Upper lobe of left lung (tissue), 6 donors: ENCODE measurements at regions not wholly inside any gene's neighbourhood (a gene's known extent, or its start where the extent isn't known, plus 50 kb on each side); places are given as distances from the start of the nearest gene placed in this dataset.
A peak's percentile ranks its signal among the peaks of the same experiment; 100 is the strongest.

Source experiments
- ATAC-seq, 2 donors: fragments of 200-7000 bp; cut with Tn5 transposase; one replicate each; pipeline ENCODE4 v1.9.1; 2022; ENCODE audit warnings: mild to moderate bottlenecking in 2 of 2, moderate library complexity in 2 of 2; ENCODE audit not compliant: low FRiP score in 2 of 2
- DNase-seq, 2 donors: peaks; one replicate each; pipeline ENCODE4 v3.0.0-alpha.2; 2019 to 2020
- H3K27ac ChIP-seq, 4 donors: fragments of 200-600 bp; sonication (generic); one replicate each; pipeline ENCODE4 v1.5.1; 2016 to 2019
- H3K27me3 ChIP-seq, 4 donors: fragments of 200-600 bp; sonication (generic); one replicate each; pipeline ENCODE4 v1.5.1; 2017 to 2019
- H3K36me3 ChIP-seq, 4 donors: fragments of 200-600 bp; sonication (generic); one replicate each; pipeline ENCODE4 v1.5.1; 2016 to 2019
- H3K4me1 ChIP-seq, 4 donors: fragments of 200-600 bp; sonication (generic); one replicate each; pipeline ENCODE4 v1.5.1; 2018 to 2019
- H3K4me3 ChIP-seq, 4 donors: fragments of 200-600 bp; sonication (generic); one replicate each; pipeline ENCODE4 v1.5.1; 2017 to 2019; ENCODE audit warnings: mild to moderate bottlenecking in 2 of 4, moderate library complexity in 1 of 4
- H3K9me3 ChIP-seq, 4 donors: fragments of 200-600 bp; sonication (generic); one replicate each; pipeline ENCODE4 v1.5.1; 2018 to 2019
- EP300 ChIP-seq, 4 donors: sonication (generic); formaldehyde crosslinking; IDR thresholded peaks; one replicate each; pipeline ENCODE4 v1.5.1; 2017; ENCODE audit warnings: antibody characterized with exemption in 4 of 4, control low read depth in 2 of 4
- POLR2A ChIP-seq, 4 donors: fragments of 450-650 bp; IDR thresholded peaks; one replicate each; pipeline ENCODE4 v1.5.1; 2016 to 2017; ENCODE audit warnings: antibody characterized with exemption in 4 of 4, mild to moderate bottlenecking in 2 of 4
- POLR2AphosphoS5 ChIP-seq, 2 donors: sonication (generic); formaldehyde crosslinking; IDR thresholded peaks; one replicate each; pipeline ENCODE4 v1.5.1; 2017; ENCODE audit warnings: antibody characterized with exemption in 2 of 2
- WGBS, 2 donors: methylation state at CpG; one replicate each; pipeline ENCODE4 v1.1.5; 2017 to 2018; 5-methylcytosine and 5-hydroxymethylcytosine counted together
- TF ChIP-seq, protein P1 (sequence below), 6 experiments: fragments of 450-650 bp in 4 of 6; fragments of 200-600 bp in 2 of 6; sonication (generic) in 2 of 6; IDR thresholded peaks; one replicate each; pipeline ENCODE4 v1.5.1; 2016 to 2019; ENCODE audit warnings: antibody characterized with exemption in 6 of 6
- donor health status: DM: no; HTN: no; CAD: no; lungs with moderate emphysema.
- donor health status: DM: no; HTN: yes; CAD: no; lungs with severe emphysema.

DNA sequence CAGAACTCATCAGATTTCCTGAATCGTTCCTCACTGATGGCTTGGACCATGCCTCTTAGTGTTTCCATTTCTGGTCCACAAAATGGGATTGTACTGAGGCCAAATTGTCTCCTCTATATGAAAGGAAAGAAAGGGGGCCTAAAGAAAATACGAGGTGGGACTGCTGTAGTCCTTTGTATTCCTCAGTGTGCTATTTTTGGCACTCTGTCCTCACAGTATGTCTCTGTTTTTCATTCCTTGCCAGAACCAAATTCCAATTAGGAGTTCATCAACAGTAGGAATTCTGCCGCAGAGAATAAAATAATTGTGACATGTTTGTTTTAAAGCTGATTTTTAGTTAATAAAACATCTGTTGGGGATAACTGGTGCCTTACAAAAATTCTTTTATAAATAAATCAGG lies 515.7 kb downstream of the SMARCA1 start:
- Histone ChIP-seq H3K36me3 (no peaks in the 10 kb centered on the region), H3K9me3 (no peaks in the 10 kb centered on the region), H3K27ac (no peak overlapping the region), H3K4me3 (no peak overlapping the region), H3K4me1 (no peaks in the 10 kb centered on the region), H3K27me3 (no peaks in the 10 kb centered on the region)
- TF ChIP-seq EP300 (IDR thresholded peaks at IDR 0.05) (no peak), POLR2A (IDR thresholded peaks at IDR 0.05) (no peak), POLR2AphosphoS5 (IDR thresholded peaks at IDR 0.05) (no peak)
- TF ChIP-seq, protein P1, sequence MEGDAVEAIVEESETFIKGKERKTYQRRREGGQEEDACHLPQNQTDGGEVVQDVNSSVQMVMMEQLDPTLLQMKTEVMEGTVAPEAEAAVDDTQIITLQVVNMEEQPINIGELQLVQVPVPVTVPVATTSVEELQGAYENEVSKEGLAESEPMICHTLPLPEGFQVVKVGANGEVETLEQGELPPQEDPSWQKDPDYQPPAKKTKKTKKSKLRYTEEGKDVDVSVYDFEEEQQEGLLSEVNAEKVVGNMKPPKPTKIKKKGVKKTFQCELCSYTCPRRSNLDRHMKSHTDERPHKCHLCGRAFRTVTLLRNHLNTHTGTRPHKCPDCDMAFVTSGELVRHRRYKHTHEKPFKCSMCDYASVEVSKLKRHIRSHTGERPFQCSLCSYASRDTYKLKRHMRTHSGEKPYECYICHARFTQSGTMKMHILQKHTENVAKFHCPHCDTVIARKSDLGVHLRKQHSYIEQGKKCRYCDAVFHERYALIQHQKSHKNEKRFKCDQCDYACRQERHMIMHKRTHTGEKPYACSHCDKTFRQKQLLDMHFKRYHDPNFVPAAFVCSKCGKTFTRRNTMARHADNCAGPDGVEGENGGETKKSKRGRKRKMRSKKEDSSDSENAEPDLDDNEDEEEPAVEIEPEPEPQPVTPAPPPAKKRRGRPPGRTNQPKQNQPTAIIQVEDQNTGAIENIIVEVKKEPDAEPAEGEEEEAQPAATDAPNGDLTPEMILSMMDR (IDR thresholded peaks at IDR 0.05) = no peak
- ATAC-seq (no peak), DNase-seq (no peak)
- WGBS, 2 donors = 48 to 50% methylated on average over 3 of the region's 3 CpGs

DNA sequence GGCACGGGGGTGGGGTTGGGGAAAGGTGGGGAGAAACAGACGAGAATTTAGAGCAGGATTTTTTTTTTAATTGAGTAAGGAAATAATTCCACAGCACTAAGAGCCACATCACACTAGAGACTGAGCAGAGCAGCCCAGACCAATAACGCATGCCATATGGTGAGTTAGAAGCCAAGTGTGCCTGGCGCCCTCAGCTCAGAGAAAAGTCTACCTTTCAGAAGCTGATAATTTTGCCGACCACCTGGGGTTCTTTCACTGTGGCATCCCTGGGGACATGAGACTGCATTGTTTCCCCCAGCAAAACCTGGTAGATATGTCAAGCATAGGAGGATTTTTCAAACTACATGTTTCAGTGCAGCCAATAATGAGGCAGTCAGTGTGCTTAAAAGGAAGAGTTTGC lies 516.8 kb downstream of the SMARCA1 start:
- TF ChIP-seq POLR2AphosphoS5 (IDR thresholded peaks at IDR 0.05) = no peak
- no peak for TF ChIP-seq EP300 (IDR thresholded peaks at IDR 0.05)
- TF ChIP-seq POLR2A (IDR thresholded peaks at IDR 0.05) = no peak
- TF ChIP-seq, protein P1 (IDR thresholded peaks at IDR 0.05) = no peak
- Histone ChIP-seq H3K4me1 (no peaks in the 10 kb centered on the region), H3K9me3 (no peaks in the 10 kb centered on the region), H3K36me3 (no peaks in the 10 kb centered on the region), H3K4me3 (no peak overlapping the region), H3K27ac (no peak overlapping the region), H3K27me3 (no peaks in the 10 kb centered on the region)
- 69 to 73% methylated on average over 5 of the region's 5 CpGs for WGBS, 2 donors
- ATAC-seq (no peak), DNase-seq (no peak)

DNA sequence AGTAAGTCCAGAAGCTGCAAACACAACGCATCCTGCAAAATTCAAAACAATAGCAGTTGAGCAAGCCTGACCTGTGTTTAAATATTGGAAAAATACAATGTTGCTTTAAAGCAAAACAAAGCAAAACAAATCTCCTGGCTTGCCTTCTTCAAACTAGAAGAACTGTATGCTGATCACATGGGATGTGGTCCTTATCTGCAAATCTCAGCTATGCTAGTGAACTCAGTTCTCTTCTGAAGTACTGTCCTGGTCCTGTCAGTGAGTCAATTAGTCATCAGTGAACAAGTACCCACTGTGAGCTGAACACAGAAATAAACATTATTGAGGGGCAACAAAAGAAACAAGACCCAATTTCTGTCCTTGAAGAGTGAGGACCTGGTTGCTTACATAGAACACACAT lies 522.5 kb downstream of the SMARCA1 start:
- no peaks in the 10 kb centered on the region for H3K9me3 ChIP-seq
- H3K36me3 ChIP-seq = no peaks in the 10 kb centered on the region
- DNase-seq (no peak), ATAC-seq (no peak)
- no peaks in the 10 kb centered on the region for H3K27me3 ChIP-seq
- 52 to 60% methylated on average over 1 of the region's 1 CpG for WGBS, 2 donors
- no peaks in the 10 kb centered on the region for H3K4me1 ChIP-seq
- no peak overlapping the region for H3K4me3 ChIP-seq
- H3K27ac ChIP-seq = no peak overlapping the region
- TF ChIP-seq EP300 (IDR thresholded peaks at IDR 0.05) (no peak), POLR2A (IDR thresholded peaks at IDR 0.05) (no peak), POLR2AphosphoS5 (IDR thresholded peaks at IDR 0.05) (no peak)
- TF ChIP-seq, protein P1 (IDR thresholded peaks at IDR 0.05) = no peak

DNA sequence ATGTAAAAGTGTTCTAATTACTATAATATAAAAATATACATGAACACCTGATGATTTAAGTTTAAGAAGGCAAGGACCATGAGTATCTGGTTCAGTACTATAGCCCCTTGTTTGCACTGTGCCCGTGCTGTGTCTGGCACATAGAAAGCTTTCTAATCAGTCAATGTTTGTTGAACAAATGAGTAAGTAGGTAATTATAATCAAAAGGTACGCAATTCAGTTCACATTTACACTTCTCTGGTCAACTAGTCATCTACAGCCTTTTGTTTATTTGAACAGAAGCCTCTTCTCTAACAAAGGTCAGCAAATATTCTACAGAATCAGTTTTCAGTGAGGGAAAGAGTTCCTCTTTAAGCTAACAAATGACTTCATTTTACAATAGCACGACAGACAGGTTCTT lies 523.3 kb downstream of the SMARCA1 start:
- H3K4me3 ChIP-seq = no peak overlapping the region
- H3K4me1 ChIP-seq = no peaks in the 10 kb centered on the region
- no peaks in the 10 kb centered on the region for H3K9me3 ChIP-seq
- ATAC-seq = no peak
- TF ChIP-seq, protein P1 (IDR thresholded peaks at IDR 0.05) = no peak
- TF ChIP-seq POLR2AphosphoS5 (IDR thresholded peaks at IDR 0.05) = no peak
- no peak for TF ChIP-seq POLR2A (IDR thresholded peaks at IDR 0.05)
- no peak for TF ChIP-seq EP300 (IDR thresholded peaks at IDR 0.05)
- no peak overlapping the region for H3K27ac ChIP-seq
- WGBS, 2 donors = 38 to 46% methylated on average over 3 of the region's 3 CpGs
- H3K27me3 ChIP-seq = no peaks in the 10 kb centered on the region
- H3K36me3 ChIP-seq = no peaks in the 10 kb centered on the region
- no peak for DNase-seq

DNA sequence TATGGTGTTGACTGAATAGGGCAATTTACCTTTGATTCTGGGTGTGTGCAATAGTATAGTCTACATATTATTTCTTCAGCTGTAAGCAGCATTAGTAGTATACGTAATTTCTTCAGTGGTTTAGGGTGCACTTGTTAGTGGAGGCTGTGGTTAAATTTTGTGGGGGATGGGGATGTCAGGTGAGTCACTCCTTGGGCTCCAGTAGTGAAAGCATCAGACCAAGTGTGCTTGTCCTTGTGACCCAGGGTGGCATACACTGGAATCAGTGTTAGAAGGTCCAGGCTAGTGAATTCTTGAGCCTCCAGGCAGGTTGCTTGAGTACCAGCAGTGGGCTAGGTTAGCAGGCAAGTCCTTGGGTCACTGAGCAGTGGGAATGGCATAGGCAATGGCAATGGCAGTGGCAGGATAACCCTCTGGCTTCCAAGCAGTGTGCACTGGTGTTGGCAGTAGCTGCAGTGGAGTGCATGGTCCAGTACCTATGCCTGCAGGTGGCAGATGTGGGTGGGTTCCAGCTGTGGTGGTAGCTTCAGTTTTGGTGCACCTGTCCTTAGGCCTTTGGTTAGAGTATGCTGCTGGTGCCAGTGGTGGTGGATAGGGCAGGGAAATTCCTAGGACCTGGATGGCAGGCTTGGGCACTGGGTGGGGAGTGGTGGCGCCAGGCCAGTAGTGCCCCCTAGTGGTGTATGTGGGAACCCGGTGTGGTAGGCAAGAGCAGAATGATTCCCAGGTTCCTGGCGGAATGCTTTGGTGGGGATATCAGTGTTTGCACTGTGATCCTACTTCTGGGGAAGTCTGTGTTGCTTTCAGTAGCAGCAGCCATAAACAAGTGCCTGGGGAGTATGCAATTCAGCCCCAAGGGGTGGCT lies 531.0 kb downstream of the SMARCA1 start:
- DNase-seq (no peak), ATAC-seq (peak in 1 of 2 donors; percentile 53)
- no peak overlapping the region for H3K27ac ChIP-seq
- no peaks in the 10 kb centered on the region for H3K4me1 ChIP-seq
- WGBS, 2 donors = 69 to 95% methylated on average over 2 to 4 of the region's 4 CpGs
- no peaks in the 10 kb centered on the region for H3K9me3 ChIP-seq
- no peaks in the 10 kb centered on the region for H3K36me3 ChIP-seq
- TF ChIP-seq EP300 (IDR thresholded peaks at IDR 0.05) (no peak), POLR2A (IDR thresholded peaks at IDR 0.05) (no peak), POLR2AphosphoS5 (IDR thresholded peaks at IDR 0.05) (no peak)
- TF ChIP-seq, protein P1 (IDR thresholded peaks at IDR 0.05) = no peak
- H3K4me3 ChIP-seq = no peak overlapping the region
- H3K27me3 ChIP-seq = no peaks in the 10 kb centered on the region
